NCI-H2107 (cell line): ENCODE measurements at regions not wholly inside any gene's neighbourhood (a gene's known extent, or its start where the extent isn't known, plus 50 kb on each side); places are given as distances from the start of the nearest gene placed in this dataset.
"Not testable (repeated sequence)": the region's sequence is repeated elsewhere in the genome, so short reads cannot be mapped to it uniquely, and the experiment has no call there.

Source experiments
- DNase-seq: peaks from one replicate; lab custom pipeline; 2025; lab: John Stamatoyannopoulos, UW

DNA sequence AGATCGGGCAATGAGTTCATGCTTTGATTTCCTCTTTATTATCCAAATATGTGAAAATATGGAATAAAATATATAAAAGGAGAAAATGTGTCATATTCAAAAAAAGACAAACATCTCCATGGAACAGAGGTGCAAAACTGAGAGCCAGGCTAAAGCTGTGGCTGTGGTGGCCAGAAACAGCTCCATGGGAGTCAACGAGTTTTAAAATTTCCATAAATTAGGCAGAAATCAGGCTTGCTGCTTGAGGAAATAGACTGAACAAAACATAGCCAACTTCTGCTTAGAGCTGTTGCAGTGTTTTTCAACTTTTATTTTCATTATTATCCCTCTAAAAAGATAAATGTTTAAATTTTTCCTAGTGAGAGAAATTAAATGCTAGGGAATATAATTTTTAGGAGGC, 110.8 kb upstream of the SLC30A5 start:
- DNase-seq: no peak

DNA sequence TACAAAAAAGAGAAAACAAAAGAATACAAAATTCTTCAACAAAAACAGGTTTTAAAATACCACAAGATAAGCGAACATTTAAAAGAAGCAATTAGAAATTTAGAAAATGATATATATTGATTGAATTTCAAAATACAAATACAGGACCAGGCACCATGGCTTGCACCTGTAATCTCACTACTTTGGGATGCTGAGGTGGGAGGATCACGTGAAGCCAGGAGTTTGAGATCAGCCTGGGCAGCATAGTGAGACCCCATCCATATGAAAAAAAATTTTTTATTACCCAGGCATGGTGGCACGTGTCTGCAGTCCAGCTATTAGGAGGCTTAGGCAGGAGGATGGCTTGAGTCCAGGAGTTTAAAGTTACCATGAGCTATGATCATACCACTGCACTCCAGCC, 109.9 kb upstream of the SLC30A5 start:
- no peak for DNase-seq

DNA sequence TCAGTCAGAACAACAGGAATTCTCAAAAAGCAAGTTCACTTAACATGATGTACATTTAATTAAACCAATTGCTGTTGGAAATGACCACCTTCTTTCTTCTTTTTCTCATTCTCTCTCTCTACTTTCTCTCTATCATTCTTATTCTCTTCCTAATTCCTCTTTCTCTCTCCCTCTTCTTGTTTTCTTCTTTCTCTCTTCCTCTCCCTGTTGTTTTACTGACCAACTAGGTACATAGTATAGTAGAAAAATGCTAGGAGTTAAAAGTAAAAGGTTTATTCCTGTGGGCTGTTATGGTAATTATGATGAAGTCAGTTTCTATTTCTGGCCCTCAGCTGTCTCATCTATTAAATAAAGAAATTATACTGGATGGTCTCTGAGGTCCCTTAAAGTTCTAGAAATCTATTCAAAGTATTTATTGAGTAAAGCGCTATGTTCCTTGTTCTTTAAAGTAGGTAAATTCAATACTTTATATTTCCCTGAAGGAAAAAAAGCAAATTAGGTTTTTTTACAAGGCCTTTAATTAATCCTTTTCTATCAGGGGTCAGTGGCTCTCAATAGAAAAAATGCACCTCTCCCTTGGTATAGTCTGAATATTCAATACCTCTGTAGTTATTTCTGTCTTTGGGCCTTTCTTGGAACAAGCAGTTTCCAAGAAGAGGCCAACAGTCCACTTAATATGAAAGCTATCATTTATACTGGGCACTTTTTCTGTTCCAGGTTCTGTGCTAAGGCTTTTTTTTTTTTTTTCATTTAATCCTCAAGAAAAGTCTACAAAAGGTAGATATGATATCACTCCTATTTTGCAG, 102.3 kb upstream of the SLC30A5 start:
- no peak for DNase-seq

DNA sequence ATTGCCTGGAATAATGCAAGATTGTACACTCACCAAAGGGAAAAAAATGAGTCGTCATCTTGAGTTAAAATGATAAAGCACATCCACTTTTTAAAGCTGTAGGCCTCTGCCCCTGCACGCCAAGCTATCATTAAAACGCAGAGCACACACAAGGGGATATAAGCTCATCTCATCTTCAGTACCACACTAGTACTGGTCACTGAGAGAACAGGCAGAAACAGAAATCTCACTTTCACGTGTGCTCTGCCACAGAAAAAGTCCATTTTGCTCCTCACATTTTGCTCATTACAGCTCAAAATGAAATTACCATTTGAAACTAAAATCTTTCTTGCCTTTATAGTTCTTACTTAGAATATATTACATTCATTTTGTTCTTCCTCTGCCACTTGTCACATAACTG, 99.2 kb upstream of the SLC30A5 start:
- no peak for DNase-seq

DNA sequence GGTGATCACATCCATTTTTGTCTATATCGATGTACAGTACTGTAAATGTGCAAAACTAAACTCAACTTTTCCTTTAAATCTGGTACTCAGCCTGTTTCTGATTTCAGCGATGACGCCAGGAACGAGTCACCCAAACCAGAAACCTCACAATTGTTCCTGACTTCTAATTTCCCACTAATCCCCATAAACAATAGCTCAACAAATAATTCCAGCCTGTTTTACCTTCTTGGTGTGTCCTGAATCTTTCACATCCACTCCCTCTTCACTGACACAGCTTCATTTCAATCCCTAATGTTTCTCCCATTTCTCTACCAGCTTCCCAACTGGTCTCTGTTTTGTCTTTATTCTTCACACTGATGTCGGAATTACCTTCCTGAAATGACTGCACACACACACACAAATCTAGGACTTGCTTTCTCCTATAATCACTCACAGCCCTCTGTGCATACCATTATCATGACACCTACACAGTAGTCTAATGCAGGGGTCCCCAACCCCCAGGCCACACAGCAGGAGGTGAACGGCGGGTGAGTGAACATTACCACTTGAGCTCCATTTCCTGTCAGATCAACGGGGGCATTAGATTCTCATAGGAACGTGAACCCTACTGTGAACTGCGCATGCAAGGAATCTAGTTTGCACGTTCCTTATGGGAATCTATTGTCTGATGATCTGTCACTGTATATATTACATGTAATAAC, 97.8 kb upstream of the SLC30A5 start:
- no peak for DNase-seq

DNA sequence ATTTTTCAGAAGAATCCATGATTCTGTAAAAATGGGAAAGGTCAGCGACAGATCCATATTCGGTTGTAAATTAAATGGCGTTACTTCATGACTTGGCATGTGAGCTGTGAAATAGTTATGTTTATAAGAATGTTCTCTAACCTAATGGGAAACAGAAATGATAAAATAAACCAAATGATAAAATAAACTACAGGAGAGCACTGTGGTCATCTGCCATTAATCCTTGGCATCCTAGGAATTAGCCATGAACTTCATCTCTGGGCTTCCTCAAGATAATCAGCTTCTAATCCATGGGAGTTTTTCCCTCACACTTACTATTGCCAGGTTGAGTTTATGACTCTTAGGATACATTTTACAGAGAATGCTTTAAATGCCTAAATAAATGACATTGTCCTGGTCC, 94.6 kb upstream of the SLC30A5 start:
- DNase-seq: no peak

DNA sequence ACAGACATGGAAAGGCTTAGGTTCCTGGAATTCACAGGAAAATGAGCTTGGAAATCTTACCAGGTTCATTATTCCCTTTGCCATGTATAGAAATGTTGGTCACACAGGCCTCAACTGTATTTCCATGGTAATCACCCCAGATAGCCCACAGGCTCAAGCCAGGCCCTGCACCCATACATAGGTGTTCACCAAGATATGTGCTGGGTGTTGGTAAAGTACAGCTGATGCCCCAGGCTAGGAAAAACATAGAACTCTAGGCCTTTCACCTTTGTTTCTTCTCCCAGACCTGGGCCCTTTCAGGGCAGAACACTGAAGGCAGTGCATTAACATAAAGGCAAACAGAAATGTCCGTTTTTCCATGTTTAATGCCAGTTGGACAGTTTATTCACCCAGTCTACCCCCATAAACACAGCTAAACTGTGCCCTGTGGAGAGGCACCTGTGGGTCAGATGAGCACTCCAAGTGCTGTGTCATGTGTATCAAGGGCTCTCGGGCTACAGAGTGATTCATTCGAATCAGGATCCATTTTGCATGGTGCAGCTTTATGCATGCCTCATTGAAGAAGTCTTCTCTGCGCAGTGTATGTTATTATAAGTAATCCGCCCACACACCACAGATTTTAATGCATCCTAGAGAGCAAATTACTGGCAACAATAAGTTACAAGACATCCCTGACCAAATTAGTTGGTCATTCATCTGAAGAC, 93.4 kb upstream of the SLC30A5 start:
- DNase-seq: no peak

DNA sequence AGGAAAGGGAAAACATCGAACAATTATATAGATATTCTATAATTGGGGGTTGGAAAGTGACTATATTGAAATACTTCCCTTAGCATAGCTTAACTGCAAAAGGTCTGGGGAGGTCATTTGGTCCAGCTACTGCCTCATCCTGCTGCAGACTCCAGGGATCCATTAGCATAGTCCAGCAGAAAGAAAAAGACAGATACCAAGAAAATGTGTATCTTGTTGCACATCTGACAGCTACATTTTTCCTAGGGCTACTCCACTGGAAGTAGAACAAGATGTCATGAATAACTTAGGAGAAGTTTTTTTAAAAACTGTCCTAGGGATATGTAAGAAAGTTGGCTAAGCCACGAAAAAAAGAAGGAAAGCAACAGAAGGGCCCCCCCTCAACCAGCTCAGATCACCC, 92.9 kb upstream of the SLC30A5 start:
- no peak for DNase-seq

DNA sequence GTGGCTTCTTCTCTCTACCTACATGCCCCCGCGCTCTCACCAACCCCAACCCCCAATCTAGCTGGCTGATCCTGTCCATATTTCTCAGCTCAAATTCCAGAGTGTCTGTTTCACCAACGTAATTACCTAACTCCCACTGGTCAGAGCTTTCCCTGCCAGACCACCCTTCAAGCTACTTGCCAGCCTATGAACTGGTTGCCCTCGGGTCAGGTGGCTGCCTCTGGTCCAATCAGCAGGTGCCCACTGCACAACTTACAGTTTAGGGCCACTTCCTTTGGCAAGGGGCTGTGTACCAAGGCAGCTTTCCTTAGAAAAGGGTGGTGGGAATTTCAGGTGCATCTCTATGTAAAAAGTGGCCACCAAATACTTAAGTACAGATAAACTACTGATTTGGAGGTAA, 92.2 kb upstream of the SLC30A5 start:
- DNase-seq: no peak

DNA sequence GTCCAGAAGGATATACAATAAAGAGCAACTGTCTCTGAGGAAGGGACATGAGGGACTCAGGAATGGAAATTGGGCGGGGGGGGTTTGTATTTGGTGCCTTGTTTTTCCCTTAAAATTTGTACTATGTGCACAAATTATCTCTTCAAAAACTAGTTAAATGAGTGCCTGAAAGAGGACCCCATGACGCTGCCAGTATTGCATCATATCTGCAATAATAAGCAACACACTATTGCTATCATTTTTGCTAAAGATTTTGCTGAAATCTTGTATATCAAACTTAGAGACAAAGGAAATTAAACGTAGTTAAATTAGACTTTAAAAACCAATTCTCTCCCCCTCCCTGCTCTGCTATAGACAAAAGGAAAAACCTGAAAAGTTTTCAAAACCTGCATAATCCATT, 89.7 kb upstream of the SLC30A5 start:
- DNase-seq: no peak

DNA sequence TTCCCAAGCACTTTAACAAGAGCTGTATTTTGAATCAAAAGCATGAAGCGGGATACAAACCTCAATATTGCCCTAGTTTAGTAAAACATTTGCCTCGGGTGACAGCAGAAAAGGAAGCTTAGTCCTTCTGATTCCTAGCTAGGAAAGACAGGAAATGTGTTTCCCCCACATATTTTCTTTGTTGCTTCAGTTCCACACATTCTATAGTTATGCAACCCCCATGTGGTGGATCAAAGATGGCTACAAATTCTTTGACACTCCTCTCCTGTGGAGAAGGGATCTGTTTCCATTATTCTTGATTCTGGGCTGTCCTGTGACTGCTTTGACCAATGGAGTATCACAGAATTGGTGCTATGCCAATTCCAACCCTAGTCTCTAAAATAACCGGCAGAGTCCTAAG, 89.1 kb upstream of the SLC30A5 start:
- no peak for DNase-seq

DNA sequence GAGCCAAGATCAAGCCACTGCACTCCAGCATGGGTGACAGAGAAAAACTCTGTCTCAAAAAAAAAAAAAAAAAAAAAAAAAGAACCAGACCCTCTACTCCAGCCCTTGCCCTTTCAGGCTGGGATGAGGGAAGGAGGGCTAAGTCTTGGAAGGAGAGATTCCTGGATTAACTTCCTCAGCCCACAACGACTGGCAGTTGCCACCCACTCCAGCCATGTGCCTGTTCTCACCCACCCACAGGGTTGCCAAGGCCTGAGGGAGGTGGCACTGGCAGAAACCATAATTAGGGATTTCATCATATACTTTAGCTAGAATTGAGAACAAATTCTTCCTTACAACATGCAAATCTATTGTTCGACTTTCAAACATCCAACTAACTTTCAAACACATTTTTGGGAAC, 87.8 kb upstream of the SLC30A5 start:
- DNase-seq: no peak

DNA sequence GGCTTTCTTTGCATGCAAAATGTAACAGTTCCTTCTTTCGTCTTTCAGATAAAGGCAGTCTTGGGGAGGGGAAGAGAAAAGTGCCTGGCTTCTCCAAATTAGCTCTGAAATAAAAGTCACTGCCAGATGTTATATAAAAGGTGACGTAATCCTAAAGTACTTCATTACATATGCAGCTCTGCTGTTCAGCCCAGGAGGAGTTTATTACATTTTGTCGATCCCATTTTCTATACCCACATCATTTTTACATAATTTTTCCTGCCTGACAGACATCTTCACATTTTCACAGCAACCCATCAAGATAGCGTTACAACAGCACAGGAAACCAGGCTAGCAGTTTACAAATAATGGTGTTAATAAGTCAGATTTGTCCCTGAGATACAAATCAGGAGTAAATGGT, 86.7 kb upstream of the SLC30A5 start:
- no peak for DNase-seq

DNA sequence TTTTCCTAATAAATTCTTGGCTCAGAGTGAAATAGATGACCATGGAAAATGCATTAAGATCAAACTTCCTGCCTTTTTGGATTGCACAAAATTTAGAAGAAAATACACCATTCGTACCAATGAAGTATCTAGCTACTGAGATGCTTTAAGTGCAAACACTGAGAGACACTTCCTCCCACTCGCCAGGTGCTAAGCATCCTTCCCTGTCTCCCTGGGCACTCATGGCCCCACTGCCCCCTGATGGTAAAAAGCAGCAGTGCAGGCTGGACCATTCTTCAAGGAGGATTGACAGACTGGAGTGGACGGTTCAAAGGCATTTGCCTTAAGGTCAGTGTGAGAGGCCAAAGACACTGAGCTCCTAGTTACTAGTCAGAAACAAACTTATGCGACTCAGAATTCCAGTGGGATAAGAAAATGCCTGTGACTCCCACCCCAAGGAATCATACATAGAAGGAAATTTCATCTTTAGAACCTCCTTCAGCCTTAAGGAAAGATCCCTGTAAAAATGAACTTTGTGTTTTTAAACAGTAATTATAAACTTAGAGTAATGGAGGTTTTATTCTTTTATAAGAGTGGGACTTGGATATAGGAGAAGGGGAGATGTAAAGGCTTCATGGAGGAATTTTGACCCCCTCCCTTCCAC, 86.0 kb upstream of the SLC30A5 start:
- peak; percentile 7 for DNase-seq

DNA sequence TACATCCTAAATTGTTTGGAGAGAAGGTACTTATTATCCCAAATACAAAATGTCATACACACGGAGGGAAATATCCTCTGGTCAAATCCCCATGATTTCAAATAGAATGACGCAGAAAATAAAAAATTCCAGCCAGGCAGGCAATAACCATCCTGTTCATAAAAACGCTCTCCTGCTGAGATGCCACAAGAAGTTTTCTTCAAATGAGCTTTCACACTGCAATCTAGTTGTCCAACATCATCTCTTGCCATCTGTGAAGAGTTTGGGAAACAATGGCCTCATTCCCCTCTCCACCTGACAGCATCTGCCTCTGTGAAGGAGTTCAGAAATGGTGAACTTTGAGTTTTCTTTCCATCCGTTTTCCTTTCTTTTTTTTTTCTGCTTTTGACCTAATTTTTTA, 83.3 kb upstream of the SLC30A5 start:
- DNase-seq: no peak

DNA sequence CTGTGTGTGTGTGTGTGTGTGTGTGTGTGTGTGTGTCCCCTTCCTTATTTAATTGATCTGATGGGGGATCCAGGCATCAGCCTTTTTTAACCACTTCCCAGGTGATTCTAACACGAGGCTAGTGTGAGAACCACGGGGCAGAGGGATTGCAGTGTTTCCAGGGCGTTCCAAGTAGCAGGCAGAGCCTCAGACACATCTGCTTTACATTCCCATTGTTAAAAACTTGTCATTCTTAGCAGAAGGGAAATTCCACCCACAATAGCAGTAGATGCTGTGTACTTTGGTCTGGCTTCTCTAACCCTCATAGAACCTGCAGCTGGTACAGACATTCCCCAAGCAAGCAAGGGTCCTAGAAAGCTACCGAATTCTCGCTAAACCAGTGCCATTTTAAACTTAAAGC, 81.9 kb upstream of the SLC30A5 start:
- DNase-seq: no peak

DNA sequence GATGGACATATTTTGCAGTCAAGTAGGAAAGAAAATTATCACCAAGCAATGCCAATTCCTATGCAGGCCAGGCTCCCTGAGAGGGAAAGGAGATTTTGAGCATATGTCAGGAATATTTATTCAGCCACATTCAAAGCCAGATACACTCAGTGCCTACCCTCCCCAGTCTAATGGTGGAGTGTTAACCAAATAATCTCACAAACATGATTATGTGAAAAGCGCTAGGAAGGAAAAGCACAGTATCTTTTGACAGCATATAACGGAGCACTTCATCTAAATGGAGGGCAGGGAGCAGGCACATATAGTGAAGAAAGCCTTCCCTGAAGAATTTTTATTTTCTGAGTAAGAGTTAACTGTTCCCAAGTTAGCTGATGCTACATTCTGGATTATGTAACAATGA, 80.3 kb upstream of the SLC30A5 start:
- no peak for DNase-seq

DNA sequence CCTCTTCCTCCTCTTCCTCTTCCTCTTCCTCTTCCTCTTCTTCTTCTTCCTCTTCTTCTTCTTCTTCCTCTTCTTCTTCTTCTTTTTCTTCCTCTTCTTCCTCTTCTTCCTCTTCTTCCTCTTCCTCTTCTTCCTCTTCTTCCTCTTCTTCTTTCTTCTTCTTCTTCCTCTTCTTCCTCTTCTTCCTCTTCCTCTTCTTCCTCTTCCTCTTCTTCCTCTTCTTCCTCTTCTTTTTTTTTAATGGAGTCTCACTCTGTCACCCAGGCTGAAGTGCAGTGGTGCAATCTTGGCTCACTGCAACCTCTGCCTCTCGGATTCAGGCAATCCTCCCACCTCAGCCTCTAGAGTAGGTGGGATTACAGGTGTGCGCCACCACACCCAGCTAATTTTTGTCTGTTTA, 79.8 kb upstream of the SLC30A5 start:
- DNase-seq: not testable (repeated sequence)

DNA sequence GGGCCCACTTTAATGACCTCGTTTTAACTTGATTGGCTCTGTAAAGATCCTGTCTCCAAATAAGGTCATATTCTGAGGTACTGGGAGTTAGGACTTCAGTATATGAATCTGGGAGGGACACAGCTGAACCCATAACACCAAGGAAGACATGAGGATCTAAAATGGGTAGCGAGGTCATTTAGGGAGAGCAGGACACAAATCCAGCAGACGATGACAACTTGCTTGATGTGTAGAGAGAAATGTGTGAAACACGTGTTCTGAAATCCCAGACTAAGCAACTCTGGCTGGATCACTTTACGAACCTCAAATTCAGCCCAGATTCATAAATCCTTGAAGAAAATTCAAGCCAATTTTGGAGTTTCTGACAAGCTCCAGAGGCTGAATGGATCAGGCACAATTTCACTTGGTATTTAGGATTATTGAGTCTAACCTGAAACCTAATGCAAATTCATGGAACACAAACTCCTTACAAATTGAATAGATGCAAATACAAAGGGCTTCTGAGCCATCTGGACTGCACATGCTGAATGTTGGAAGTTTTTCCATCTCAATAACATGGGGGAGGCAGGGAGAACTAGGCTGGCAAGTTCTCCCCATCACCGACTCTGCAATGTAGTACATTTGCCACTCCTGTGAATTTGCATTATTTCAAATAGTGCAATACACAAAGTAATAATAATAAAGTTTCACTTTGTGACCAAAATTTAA, 74.0 kb upstream of the SLC30A5 start:
- DNase-seq: no peak

DNA sequence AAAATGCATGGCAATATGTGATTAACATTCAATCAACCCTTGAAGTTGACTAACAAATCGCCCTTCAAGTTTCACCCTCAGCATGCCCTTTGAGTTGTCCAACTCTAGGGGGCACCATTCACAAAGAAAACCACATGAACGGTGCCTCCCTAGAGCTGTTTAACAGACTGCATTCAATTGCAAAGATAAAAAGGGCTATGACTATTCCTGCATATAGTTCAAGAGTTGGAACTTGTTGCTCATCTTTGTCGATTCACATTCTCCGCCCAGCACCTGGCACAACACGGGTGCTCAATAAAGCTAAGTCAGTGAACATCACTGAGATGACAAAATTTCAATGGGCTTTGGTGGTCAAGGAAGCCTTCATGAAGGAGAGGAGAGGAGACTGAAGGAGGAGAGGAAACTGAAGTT, 69.6 kb upstream of the SLC30A5 start:
- peak; percentile 29 for DNase-seq

DNA sequence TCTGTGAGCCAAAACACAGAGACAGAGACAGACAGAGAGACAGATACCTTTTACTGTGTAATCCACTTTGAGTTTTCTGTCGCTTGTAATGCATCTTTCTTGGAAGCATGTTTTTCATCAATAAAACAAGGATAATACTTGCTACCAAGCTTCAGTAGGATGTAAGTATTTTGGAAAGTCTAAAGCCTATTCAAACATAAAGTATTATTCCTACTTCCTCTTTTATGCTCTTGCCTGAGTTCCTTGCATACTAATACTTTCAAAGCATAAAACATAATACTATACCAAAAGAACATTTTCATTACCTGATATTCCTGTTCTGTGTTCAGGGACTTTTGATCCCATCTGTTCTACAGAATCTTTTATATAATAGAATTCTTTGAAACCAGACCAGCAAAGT, 64.5 kb upstream of the SLC30A5 start:
- DNase-seq: no peak
